GM23338 (cell line): ENCODE measurements at regions not wholly inside any gene's neighbourhood (a gene's known extent, or its start where the extent isn't known, plus 50 kb on each side); places are given as distances from the start of the nearest gene placed in this dataset.

ENCODE experiments used
- ATAC-seq: fragments of 200-7000 bp; cut with Tn5 transposase; 3 replicates; pipeline ENCODE4 v1.9.1; 2020
- DNase-seq: peaks from one replicate; pipeline ENCODE4 v3.0.0-alpha.2; 2015; ENCODE audit warnings: low spot score
- H2AFZ ChIP-seq: fragments of 200-600 bp; sonication (generic); 2 replicates; pipeline ENCODE4 v1.8.0; 2016; ENCODE audit warnings: antibody characterized with exemption, mild to moderate bottlenecking, moderate library complexity
- H3F3A ChIP-seq: fragments of 200-600 bp; sonication (generic); replicated peaks from 2 replicates; pipeline ENCODE4 v1.8.0; 2017; ENCODE audit warnings: antibody characterized with exemption, mixed run types, low read depth
- H3K27ac ChIP-seq: fragments of 200-600 bp; sonication (generic); 2 replicates; pipeline ENCODE4 v1.6.1; 2016; ENCODE audit warnings: low read depth
- H3K27me3 ChIP-seq: fragments of 200-600 bp; sonication (generic); 2 replicates; pipeline ENCODE4 v1.8.0; 2016; ENCODE audit warnings: mild to moderate bottlenecking, mixed run types, moderate library complexity; ENCODE audit not compliant: insufficient read depth
- H3K36me3 ChIP-seq: fragments of 200-600 bp; sonication (generic); 2 replicates; pipeline ENCODE4 v1.8.0; 2016; ENCODE audit warnings: mild to moderate bottlenecking; ENCODE audit not compliant: insufficient read depth
- H3K4me1 ChIP-seq: fragments of 200-600 bp; sonication (generic); 2 replicates; pipeline ENCODE4 v1.8.0; 2016; ENCODE audit warnings: mild to moderate bottlenecking, moderate library complexity; ENCODE audit not compliant: insufficient read depth
- H3K4me2 ChIP-seq: fragments of 200-600 bp; sonication (generic); 2 replicates; pipeline ENCODE4 v1.7.1; 2017; ENCODE audit warnings: mixed run types
- H3K4me3 ChIP-seq: fragments of 200-600 bp; sonication (generic); 2 replicates; pipeline ENCODE4 v1.6.1; 2016; ENCODE audit warnings: mixed run types
- H3K79me2 ChIP-seq: fragments of 200-600 bp; sonication (generic); replicated peaks from 2 replicates; pipeline ENCODE4 v1.8.0; 2017; ENCODE audit warnings: mild to moderate bottlenecking; ENCODE audit not compliant: insufficient read depth
- H3K9me2 ChIP-seq: fragments of 200-600 bp; sonication (generic); 2 replicates; pipeline ENCODE4 v1.8.0; 2017; ENCODE audit not compliant: insufficient read depth
- H4K20me1 ChIP-seq: fragments of 200-600 bp; sonication (generic); replicated peaks from 2 replicates; pipeline ENCODE4 v1.8.0; 2017; ENCODE audit warnings: mild to moderate bottlenecking; ENCODE audit not compliant: insufficient read depth
- H3K27ac Mint-ChIP-seq: 2 replicates; pipeline ENCODE4 v1.8.0; 2020; ENCODE audit warnings: inconsistent platforms, mild to moderate bottlenecking, moderate library complexity, mixed read lengths
- H3K27me3 Mint-ChIP-seq: 3 replicates; pipeline ENCODE4 v1.8.0; 2022; ENCODE audit warnings: low read depth, mild to moderate bottlenecking, moderate library complexity, mixed read lengths, inconsistent platforms; ENCODE audit not compliant: insufficient read depth, poor library complexity
- H3K36me3 Mint-ChIP-seq: 3 replicates; pipeline ENCODE4 v1.8.0; 2021; ENCODE audit warnings: low read depth, mild to moderate bottlenecking, inconsistent platforms, moderate library complexity, mixed read lengths
- H3K4me1 Mint-ChIP-seq: 3 replicates; pipeline ENCODE4 v1.8.0; 2020; ENCODE audit warnings: mild to moderate bottlenecking, inconsistent platforms, mixed read lengths
- H3K4me3 Mint-ChIP-seq: 3 replicates; pipeline ENCODE4 v1.8.0; 2021; ENCODE audit warnings: moderate library complexity, mild to moderate bottlenecking, inconsistent platforms, mixed read lengths
- H3K9me3 Mint-ChIP-seq: 3 replicates; pipeline ENCODE4 v1.8.0; 2020; ENCODE audit warnings: moderate library complexity, mild to moderate bottlenecking, inconsistent platforms, mixed read lengths
- CREB1 ChIP-seq: fragments of 250-450 bp; sonication (Bioruptor Pico); IDR thresholded peaks from 2 replicates; pipeline ENCODE4 v1.5.0; 2020; ENCODE audit warnings: low read depth, mild to moderate bottlenecking, moderate library complexity
- ETS1 ChIP-seq: IDR thresholded peaks from 2 replicates; pipeline ENCODE4 v1.6.1; 2016; ENCODE audit warnings: antibody characterized with exemption
- EZH2 ChIP-seq: fragments of 200-600 bp; sonication (generic); IDR thresholded peaks from one replicate; pipeline ENCODE4 v1.8.0; 2017; ENCODE audit warnings: antibody characterized with exemption, mild to moderate bottlenecking, low read depth; ENCODE audit not compliant: unreplicated experiment
- POLR2AphosphoS5 ChIP-seq: IDR thresholded peaks from 2 replicates; pipeline ENCODE4 v1.6.1; 2016; ENCODE audit warnings: antibody characterized with exemption, low read depth
- REST ChIP-seq: IDR thresholded peaks from one replicate; pipeline ENCODE4 v1.6.1; 2018; ENCODE audit warnings: antibody characterized with exemption; ENCODE audit not compliant: unreplicated experiment
- STAT1 ChIP-seq: IDR thresholded peaks from one replicate; pipeline ENCODE4 v1.6.1; 2016; ENCODE audit warnings: antibody characterized with exemption; ENCODE audit not compliant: unreplicated experiment
- ZNF114 ChIP-seq: fragments of 250-450 bp; sonication (Bioruptor Pico); IDR thresholded peaks from 2 replicates; pipeline ENCODE4 v1.5.0; 2020; ENCODE audit warnings: mild to moderate bottlenecking, moderate library complexity
- ZNF331 ChIP-seq: fragments of 250-450 bp; sonication (Bioruptor Pico); IDR thresholded peaks from 2 replicates; pipeline ENCODE4 v1.5.0; 2020; ENCODE audit warnings: low read depth, mild to moderate bottlenecking, moderate library complexity
- ZNF462 ChIP-seq: fragments of 250-450 bp; sonication (Bioruptor Pico); IDR thresholded peaks from 2 replicates; pipeline ENCODE4 v1.5.0; 2020; ENCODE audit warnings: mild to moderate bottlenecking, moderate library complexity

- DNase-seq (no peak), ATAC-seq (no peak)
- Histone ChIP-seq H3K4me1 (no peaks in the 10 kb centered on the region), H3K27ac (no peak overlapping the region), H3K4me3 (no peak overlapping the region), H2AFZ (no peak overlapping the region), H3K79me2 (no peaks in the 10 kb centered on the region), H3K9me2 (no peaks in the 10 kb centered on the region), H3K4me2 (no peak overlapping the region), H3F3A (no peaks in the 10 kb centered on the region), H3K27me3 (no peaks in the 10 kb centered on the region), H3K36me3 (no peaks in the 10 kb centered on the region), H4K20me1 (no peaks in the 10 kb centered on the region)
- Mint-ChIP-seq H3K27ac (no peak overlapping the region), H3K4me1 (peaks cover 3% of the 10 kb centered on the region; the same call in 2 of the 3 replicates), H3K27me3 (peaks cover 3% of the 10 kb centered on the region), H3K9me3 (peaks cover 4% of the 10 kb centered on the region; the same call in 1 of the 3 replicates), H3K36me3 (no peaks in the 10 kb centered on the region; the same call in 2 of the 3 replicates), H3K4me3 (no peak overlapping the region)
- no peak for TF ChIP-seq STAT1
- no peak for TF ChIP-seq ETS1
- no peak for TF ChIP-seq ZNF331 (CRISPR knock-in tag)
- no peak for TF ChIP-seq EZH2
- TF ChIP-seq CREB1, result no peak
- TF ChIP-seq REST, result no peak
- no peak for TF ChIP-seq ZNF462 (CRISPR knock-in tag)
- no peak for TF ChIP-seq ZNF114 (CRISPR knock-in tag)
- no peak for TF ChIP-seq POLR2AphosphoS5
These were observed 628.2 kb upstream of the FOXG1 start for GRCh38 chr14:28138341-28138740.
